CD8-positive, alpha-beta memory T cell (primary cell): ENCODE measurements at regions not wholly inside any gene's neighbourhood (a gene's known extent, or its start where the extent isn't known, plus 50 kb on each side); places are given as distances from the start of the nearest gene placed in this dataset.
A peak's percentile ranks its signal among the peaks of the same experiment; 100 is the strongest.
"Not testable (repeated sequence)": the region's sequence is repeated elsewhere in the genome, so short reads cannot be mapped to it uniquely, and the experiment has no call there.

Experiments
- CTCF ChIA-PET: fragments of 350-600 bp; sonication (Branson Sonifier 250); formaldehyde crosslinking; loops from one replicate; lab custom pipeline; 2021; ENCODE audit warnings: antibody characterized with exemption; lab: Charles Lee
- POLR2A ChIA-PET: fragments of 350-600 bp; sonication (Branson Sonifier 250); formaldehyde crosslinking; loops from one replicate; lab custom pipeline; 2021; ENCODE audit warnings: antibody characterized with exemption; lab: Charles Lee
- DNase-seq, 5 donors: peaks; one replicate each; pipeline versions ENCODE4 v3.0.0 to v3.0.0-alpha.2; 2020 to 2022; ENCODE audit warnings: mixed read lengths in 1 of 5
- H3K27ac ChIP-seq: one replicate; pipeline ENCODE4 v1.7.0; 2013; ENCODE audit warnings: low read depth, mild to moderate bottlenecking, low read length, moderate library complexity
- H3K27me3 ChIP-seq: 2 replicates; pipeline ENCODE4 v1.7.0; 2013; ENCODE audit warnings: low read length, mild to moderate bottlenecking; ENCODE audit not compliant: insufficient read depth, poor library complexity, severe bottlenecking
- H3K36me3 ChIP-seq: 2 replicates; pipeline ENCODE4 v1.7.0; 2013; ENCODE audit warnings: mild to moderate bottlenecking, low read length, moderate library complexity; ENCODE audit not compliant: insufficient read depth
- H3K4me1 ChIP-seq: 2 replicates; pipeline ENCODE4 v1.7.0; 2013; ENCODE audit warnings: mild to moderate bottlenecking, low read length, moderate library complexity; ENCODE audit not compliant: insufficient read depth
- H3K4me3 ChIP-seq: 2 replicates; pipeline ENCODE4 v1.7.0; 2013; ENCODE audit warnings: mild to moderate bottlenecking, low read length
- H3K9me3 ChIP-seq: 2 replicates; pipeline ENCODE4 v1.7.0; 2013; ENCODE audit warnings: mild to moderate bottlenecking, low read length
- H3K27ac Mint-ChIP-seq, 8 donors: one replicate each; pipeline ENCODE4 v1.8.0; 2020 to 2021; ENCODE audit warnings: mixed read lengths in 8 of 8, mild to moderate bottlenecking in 6 of 8, inconsistent platforms in 3 of 8, moderate library complexity in 3 of 8
- H3K27me3 Mint-ChIP-seq, 2 donors: one replicate each; pipeline ENCODE4 v1.8.0; 2020 to 2021; ENCODE audit warnings: mixed read lengths in 2 of 2, mild to moderate bottlenecking in 1 of 2, moderate library complexity in 1 of 2
- H3K36me3 Mint-ChIP-seq, 3 donors: one replicate each; pipeline ENCODE4 v1.8.0; 2020 to 2021; ENCODE audit warnings: mixed read lengths in 3 of 3, inconsistent platforms in 1 of 3, mild to moderate bottlenecking in 1 of 3
- H3K4me1 Mint-ChIP-seq, 3 donors: one replicate each; pipeline ENCODE4 v1.8.0; 2020 to 2021; ENCODE audit warnings: mixed read lengths in 3 of 3, inconsistent platforms in 1 of 3, mild to moderate bottlenecking in 1 of 3
- H3K4me3 Mint-ChIP-seq, 7 donors: one replicate each; pipeline ENCODE4 v1.8.0; 2020 to 2021; ENCODE audit warnings: mixed read lengths in 7 of 7, mild to moderate bottlenecking in 6 of 7, moderate library complexity in 4 of 7, inconsistent platforms in 2 of 7
- H3K9me3 Mint-ChIP-seq, 5 donors: one replicate each; pipeline ENCODE4 v1.8.0; 2020 to 2022; ENCODE audit warnings: mixed read lengths in 5 of 5, mild to moderate bottlenecking in 3 of 5, moderate library complexity in 2 of 5, inconsistent platforms in 1 of 5

DNA sequence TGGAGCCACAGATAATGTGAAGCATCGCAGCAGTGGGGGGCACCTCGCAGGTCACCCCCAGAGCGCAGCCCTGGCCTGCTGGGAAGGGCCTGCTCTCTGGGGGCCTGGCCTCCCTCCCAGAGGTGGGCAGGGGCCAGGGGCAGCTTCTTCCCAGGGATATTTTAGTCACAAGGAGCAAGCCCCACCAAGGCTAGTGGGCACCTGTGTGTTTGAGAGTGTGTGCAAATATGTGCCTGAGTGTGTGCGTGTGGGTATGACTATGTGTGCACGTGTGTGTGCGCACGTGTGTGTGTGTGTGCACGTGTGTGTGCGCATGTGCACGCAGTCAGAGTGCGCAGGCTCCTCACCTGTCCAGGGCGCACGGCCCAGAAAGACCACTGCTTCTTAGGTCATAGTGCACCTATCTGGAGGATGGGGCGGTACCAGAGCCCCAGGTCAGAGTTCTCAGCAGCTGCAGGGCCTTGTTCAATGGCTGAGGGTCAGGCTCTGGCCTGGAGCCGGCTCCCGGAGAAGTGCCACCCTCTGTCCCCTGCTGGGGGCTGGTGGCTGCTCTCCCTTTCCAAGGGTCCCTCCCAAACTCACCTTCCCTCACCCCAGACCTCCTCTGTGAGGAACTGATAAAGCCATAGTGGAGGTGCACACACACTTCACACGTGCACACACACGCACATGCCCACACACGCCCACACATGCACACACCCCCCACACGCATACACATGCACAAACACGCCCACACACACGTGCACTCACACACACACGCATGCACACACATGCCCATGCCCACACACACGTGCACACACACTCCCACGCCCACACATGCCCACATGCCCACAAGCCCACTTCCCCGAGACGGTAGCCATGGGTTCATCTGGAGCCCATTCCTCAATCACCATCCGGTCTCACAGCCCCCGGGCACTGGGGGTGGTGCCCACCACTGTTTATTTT, 128.5 kb downstream of the KIF26A start:
- CTCF ChIA-PET, result no interaction called here
- Histone ChIP-seq H3K4me3 (no peak overlapping the region), H3K36me3 (no peaks in the 10 kb centered on the region), H3K27ac (no peak overlapping the region), H3K9me3 (no peaks in the 10 kb centered on the region), H3K4me1 (no peaks in the 10 kb centered on the region), H3K27me3 (no peaks in the 10 kb centered on the region)
- no peaks in the 10 kb centered on the region for H3K36me3 Mint-ChIP-seq
- POLR2A ChIA-PET, result interaction anchor here (0.6 kb wide), 1 partner anchor 693 kb away, joined by 8 read pairs; no protein-coding TSS in a partner anchor
- peaks cover 0 to 4% (median 4%) of the 10 kb centered on the region in 3 donors for H3K4me1 Mint-ChIP-seq
- H3K4me3 Mint-ChIP-seq, result no peak overlapping the region
- no peak overlapping the region for H3K27ac Mint-ChIP-seq
- DNase-seq, result peak in 1 of 5 donors; percentile 35
- peaks cover 4 to 9% of the 10 kb centered on the region in 2 donors for H3K27me3 Mint-ChIP-seq
- no peaks in the 10 kb centered on the region for H3K9me3 Mint-ChIP-seq

DNA sequence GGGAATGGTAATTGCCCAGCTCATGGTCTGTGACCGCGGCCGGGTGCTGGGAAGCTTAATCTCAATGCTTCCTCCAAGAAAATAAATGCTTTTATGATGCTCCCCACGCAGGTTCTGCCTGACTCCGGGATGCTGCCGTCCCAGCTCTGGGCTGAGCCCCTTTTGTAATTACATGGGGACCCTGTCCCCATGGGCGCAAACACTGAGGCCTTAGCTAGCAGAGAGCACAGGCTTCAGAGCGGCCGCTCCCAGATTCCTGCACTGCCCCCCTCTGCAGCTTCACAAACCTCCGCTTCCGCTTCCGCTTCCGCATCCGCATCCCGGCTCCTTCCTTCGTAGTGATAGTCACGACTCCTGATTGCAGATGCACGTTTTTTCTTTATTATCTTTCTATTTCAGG, 129.5 kb downstream of the KIF26A start:
- no peak for DNase-seq
- no peaks in the 10 kb centered on the region for H3K27me3 ChIP-seq
- H3K27ac ChIP-seq, result no peak overlapping the region
- Mint-ChIP-seq H3K4me1 (peaks cover 0 to 4% (median 4%) of the 10 kb centered on the region in 3 donors), H3K27ac (peak overlapping the region in 2 of 8 donors; percentile 32 to 70), H3K9me3 (no peaks in the 10 kb centered on the region), H3K27me3 (peaks cover 1 to 9% of the 10 kb centered on the region in 2 donors), H3K4me3 (peak overlapping the region in 1 of 7 donors; percentile 57), H3K36me3 (no peaks in the 10 kb centered on the region)
- no peaks in the 10 kb centered on the region for H3K36me3 ChIP-seq
- no peak overlapping the region for H3K4me3 ChIP-seq
- H3K4me1 ChIP-seq, result no peaks in the 10 kb centered on the region
- ChIA-PET POLR2A (interaction anchor here (0.6 kb wide), 1 partner anchor 694 kb away, joined by 8 read pairs; no protein-coding TSS in a partner anchor), CTCF (no interaction called here)
- H3K9me3 ChIP-seq, result no peaks in the 10 kb centered on the region

DNA sequence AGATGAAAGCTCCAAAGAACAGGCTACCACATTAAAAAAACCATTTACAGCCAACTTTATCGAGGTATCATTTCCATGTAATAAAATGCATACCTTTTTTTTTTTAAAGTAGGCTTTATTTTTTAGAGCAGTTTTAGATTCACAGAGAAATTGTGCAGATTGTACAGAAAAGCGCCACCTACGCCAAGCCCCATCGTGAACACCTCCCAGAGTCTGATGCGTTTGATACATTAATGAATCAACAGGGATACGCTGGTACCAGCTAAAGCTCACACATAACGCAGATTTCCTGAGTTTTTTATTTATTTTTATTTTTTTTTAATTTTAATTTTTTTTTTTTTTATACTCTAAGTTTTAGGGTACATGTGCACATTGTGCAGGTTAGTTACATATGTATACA, 129.9 kb downstream of the KIF26A start:
- DNase-seq, result no peak
- Histone ChIP-seq H3K36me3 (no peaks in the 10 kb centered on the region), H3K4me1 (no peaks in the 10 kb centered on the region), H3K4me3 (no peak overlapping the region), H3K9me3 (no peaks in the 10 kb centered on the region), H3K27me3 (no peaks in the 10 kb centered on the region), H3K27ac (no peak overlapping the region)
- ChIA-PET POLR2A (interaction anchor here (0.6 kb wide), 1 partner anchor 442 kb away, joined by 5 read pairs; no protein-coding TSS in a partner anchor), CTCF (no interaction called here)
- H3K36me3 Mint-ChIP-seq, result no peaks in the 10 kb centered on the region
- H3K27ac Mint-ChIP-seq, result peak overlapping the region in 2 of 8 donors; percentile 32 to 70
- H3K27me3 Mint-ChIP-seq, result peaks cover 1 to 9% of the 10 kb centered on the region in 2 donors
- H3K9me3 Mint-ChIP-seq, result no peaks in the 10 kb centered on the region
- peak overlapping the region in 1 of 7 donors; percentile 57 for H3K4me3 Mint-ChIP-seq
- H3K4me1 Mint-ChIP-seq, result peaks cover 0 to 4% (median 4%) of the 10 kb centered on the region in 3 donors

DNA sequence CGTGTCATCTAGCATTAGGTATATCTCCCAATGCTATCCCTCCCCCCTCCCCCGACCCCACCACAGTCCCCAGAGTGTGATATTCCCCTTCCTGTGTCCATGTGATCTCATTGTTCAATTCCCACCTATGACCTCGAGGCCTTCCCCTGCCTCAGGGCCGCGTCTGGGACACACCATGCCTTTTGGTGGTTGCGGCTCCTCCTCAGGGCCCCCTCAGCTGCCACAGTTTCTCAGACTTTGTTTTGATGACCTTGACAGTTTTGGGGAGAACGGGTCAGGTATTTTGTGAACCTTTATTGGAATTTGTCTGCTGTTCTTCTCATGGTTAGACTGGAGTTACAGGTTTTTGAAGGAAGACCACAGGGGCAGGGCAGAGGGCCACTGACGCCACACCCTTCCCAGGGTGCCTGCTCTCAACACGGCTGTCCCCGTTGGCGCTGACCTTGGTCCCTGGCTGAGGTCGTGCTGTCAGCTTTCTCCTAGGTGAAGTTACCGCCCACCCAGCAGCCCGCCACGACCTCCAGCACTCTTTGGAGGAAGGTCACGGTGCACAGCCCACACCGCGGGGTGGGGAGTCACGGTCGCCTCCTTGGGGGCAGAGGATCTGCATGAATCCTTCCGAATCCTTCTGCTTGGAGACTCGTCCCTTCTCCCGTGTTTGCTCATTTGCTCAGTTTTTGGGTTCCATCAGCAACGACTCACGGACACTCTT, 130.5 kb downstream of the KIF26A start:
- H3K4me3 ChIP-seq, result no peak overlapping the region
- ChIA-PET POLR2A (interaction anchor here (0.6 kb wide), 1 partner anchor 443 kb away, joined by 5 read pairs; no protein-coding TSS in a partner anchor), CTCF (no interaction called here)
- H3K27me3 ChIP-seq, result no peaks in the 10 kb centered on the region
- Mint-ChIP-seq H3K27me3 (peaks cover 1 to 4% of the 10 kb centered on the region in 2 donors), H3K9me3 (no peaks in the 10 kb centered on the region), H3K36me3 (no peaks in the 10 kb centered on the region), H3K4me1 (peaks cover 0 to 4% (median 4%) of the 10 kb centered on the region in 3 donors), H3K4me3 (no peak overlapping the region), H3K27ac (peak overlapping the region in 2 of 8 donors; percentile 17 to 93)
- H3K27ac ChIP-seq, result no peak overlapping the region
- H3K9me3 ChIP-seq, result no peaks in the 10 kb centered on the region
- no peaks in the 10 kb centered on the region for H3K4me1 ChIP-seq
- no peaks in the 10 kb centered on the region for H3K36me3 ChIP-seq
- DNase-seq, result no peak

DNA sequence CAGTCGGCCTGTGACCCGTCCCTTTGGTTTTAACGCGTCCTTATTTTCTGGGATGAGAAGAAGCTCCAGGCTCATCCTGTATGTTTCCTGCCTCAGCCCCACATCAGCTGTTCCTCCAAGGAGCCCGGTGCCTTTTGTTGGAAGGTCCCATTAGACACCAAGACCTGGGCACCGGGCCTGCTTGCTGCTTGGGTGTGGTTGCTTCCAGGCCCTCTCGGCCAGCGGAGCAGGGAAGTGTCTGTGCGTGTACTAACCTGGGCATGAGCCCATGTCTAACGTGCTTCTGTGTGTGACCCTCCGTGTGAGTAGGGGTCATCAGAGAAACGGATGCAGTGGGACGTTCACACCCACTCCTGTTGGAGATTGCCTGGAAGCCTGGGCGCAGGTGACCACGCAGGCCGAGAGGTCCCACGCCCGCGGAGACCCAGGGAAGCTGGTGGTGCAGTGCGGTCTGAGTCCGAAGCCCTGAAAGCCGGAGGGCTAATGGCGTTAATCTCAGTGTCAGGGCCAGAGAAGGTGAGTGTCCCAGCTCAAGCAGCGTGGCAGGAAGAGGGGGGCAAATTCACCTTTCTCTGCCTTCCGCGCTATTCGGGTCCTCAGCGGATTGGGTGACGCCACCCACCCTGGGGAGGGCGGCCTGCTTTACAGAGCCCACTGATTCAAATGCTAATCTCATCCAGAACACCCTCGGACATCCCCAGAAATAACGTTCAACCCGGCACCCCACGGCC, 131.3 kb downstream of the KIF26A start:
- H3K4me3 ChIP-seq, POLR2A ChIA-PET, H3K4me3 Mint-ChIP-seq, H3K9me3 Mint-ChIP-seq, H3K27ac ChIP-seq, H3K27me3 ChIP-seq, H3K4me1 Mint-ChIP-seq, H3K27me3 Mint-ChIP-seq, CTCF ChIA-PET, H3K9me3 ChIP-seq, H3K36me3 ChIP-seq, H3K4me1 ChIP-seq, H3K36me3 Mint-ChIP-seq: not testable (repeated sequence)
- peak overlapping the region in 2 of 8 donors; percentile 17 to 93 for H3K27ac Mint-ChIP-seq
- peak in 1 of 5 donors; percentile 19 for DNase-seq

DNA sequence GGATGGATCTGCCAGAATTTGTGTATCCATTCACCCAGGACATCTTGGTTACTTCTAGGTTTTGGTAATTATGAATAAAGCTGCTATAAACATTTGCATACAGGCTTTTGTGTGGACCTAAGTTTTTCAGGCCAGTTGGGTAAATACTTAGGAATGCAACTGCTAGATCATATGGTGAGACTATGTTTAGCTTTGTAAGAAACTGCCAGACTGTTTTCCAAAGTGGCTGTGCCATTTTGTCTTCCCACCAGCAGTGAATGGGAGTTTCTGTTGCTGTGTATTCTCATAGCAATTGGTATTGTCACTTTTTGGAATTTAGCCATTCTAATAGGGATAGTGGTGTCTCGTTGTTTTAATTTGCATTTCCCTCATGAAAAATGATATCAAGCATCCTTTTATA, 133.0 kb downstream of the KIF26A start:
- no peak for DNase-seq
- Mint-ChIP-seq H3K9me3 (no peaks in the 10 kb centered on the region), H3K4me1 (peaks cover 0 to 4% (median 4%) of the 10 kb centered on the region in 3 donors), H3K27me3 (peaks cover 1 to 15% of the 10 kb centered on the region in 2 donors), H3K27ac (no peak overlapping the region), H3K36me3 (no peaks in the 10 kb centered on the region), H3K4me3 (no peak overlapping the region)
- ChIA-PET POLR2A (no interaction called here), CTCF (no interaction called here)
- H3K4me1 ChIP-seq, result no peaks in the 10 kb centered on the region
- no peak overlapping the region for H3K4me3 ChIP-seq
- no peaks in the 10 kb centered on the region for H3K27me3 ChIP-seq
- H3K36me3 ChIP-seq, result no peaks in the 10 kb centered on the region
- H3K9me3 ChIP-seq, result no peaks in the 10 kb centered on the region
- H3K27ac ChIP-seq, result no peak overlapping the region

DNA sequence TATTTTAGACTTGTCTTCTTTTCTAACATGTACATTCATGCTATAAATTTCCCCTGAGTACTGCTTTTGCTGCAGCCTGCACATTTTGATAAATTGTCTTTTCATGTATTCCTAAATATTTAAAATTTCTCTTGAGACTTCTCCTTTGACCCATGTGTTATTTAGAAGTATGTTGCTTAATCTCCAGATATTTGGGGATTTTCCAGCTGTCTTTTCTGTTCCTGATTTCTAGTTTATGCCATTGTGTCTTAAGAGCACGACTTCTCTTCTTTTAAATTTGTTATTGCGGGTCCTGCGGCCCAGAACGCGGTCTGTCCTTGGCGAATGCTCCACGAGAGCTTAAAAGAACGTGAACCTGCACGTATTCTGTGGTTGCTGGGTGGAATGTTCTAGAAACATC, 136.4 kb downstream of the KIF26A start:
- no peak for DNase-seq

More for the DNA sequence above, 136.4 kb downstream of the KIF26A start:
- Histone ChIP-seq H3K27ac (no peak overlapping the region), H3K27me3 (no peaks in the 10 kb centered on the region), H3K9me3 (no peaks in the 10 kb centered on the region), H3K4me3 (no peak overlapping the region), H3K36me3 (no peaks in the 10 kb centered on the region), H3K4me1 (no peaks in the 10 kb centered on the region)
- ChIA-PET CTCF (no interaction called here), POLR2A (no interaction called here)
- Mint-ChIP-seq H3K4me1 (no peaks in the 10 kb centered on the region), H3K27ac (peak overlapping the region in 1 of 8 donors; percentile 37), H3K9me3 (peaks cover 0 to 2% (median 0%) of the 10 kb centered on the region in 5 donors), H3K4me3 (no peak overlapping the region), H3K36me3 (no peaks in the 10 kb centered on the region), H3K27me3 (peaks cover 1 to 35% of the 10 kb centered on the region in 2 donors)
